CD1c-positive myeloid dendritic cell (primary cell): ENCODE measurements at regions not wholly inside any gene's neighbourhood (a gene's known extent, or its start where the extent isn't known, plus 50 kb on each side); places are given as distances from the start of the nearest gene placed in this dataset.

Experiments used
- DNase-seq: peaks from one replicate; pipeline ENCODE4 v3.0.0-alpha.2; 2016; ENCODE audit errors: extremely low spot score

DNA sequence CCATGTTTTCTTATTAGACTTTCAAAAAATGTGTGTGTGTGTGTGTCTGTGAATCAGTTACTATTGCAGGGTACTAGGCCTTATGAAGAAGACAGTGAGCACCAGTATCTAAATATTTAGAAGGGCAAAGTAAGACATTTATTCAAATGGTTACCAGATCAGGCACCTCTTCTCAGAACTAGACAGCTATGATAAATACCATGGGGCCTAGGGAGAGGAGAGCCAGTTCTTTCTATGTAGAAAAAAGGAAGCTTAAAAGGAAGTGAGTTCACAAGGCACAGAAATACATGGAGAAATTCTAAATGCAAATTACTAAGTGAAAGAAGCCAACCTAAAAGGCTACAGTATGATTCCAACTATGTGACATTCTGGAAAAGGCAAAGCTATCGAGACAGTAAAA is 261.3 kb downstream of the SOX11 start:
- DNase-seq, result no peak

DNA sequence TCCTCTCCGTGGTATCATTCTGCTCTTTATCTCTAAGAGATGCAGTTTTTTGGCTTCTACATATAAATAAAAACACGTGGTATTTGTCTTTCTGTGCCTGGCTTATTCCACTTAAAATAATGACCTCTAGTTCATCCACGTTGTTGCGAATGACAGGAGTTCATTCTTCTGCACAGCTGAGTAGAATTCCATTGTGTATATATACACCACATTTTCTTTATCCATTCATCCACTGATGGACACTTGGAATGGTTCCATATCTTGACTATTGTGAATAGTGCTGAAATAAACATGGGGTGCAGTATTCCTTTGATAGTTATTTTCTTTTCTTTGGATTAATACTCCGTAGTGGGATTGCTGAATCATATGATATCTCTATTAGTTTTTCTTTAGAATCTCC is 262.3 kb downstream of the SOX11 start:
- no peak for DNase-seq

DNA sequence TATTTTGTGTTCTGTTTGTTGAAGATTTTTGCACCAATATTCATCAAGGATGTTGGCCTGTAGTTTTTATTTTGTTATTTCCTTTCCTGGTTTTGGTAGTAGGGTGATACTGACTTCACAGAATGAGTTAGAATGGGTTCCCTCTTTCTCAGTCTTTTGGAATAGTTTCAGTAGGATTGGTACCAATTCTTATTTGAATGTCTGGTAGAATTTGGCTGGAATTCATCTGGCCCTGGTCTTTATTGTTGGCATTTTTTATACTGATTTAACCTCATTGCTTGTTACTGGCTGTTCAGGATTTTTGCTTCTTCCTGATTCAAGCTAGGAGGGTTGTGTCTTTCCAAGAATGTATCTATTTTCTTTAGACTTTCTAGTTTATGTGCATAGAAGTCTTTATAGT is 263.7 kb downstream of the SOX11 start:
- no peak for DNase-seq

DNA sequence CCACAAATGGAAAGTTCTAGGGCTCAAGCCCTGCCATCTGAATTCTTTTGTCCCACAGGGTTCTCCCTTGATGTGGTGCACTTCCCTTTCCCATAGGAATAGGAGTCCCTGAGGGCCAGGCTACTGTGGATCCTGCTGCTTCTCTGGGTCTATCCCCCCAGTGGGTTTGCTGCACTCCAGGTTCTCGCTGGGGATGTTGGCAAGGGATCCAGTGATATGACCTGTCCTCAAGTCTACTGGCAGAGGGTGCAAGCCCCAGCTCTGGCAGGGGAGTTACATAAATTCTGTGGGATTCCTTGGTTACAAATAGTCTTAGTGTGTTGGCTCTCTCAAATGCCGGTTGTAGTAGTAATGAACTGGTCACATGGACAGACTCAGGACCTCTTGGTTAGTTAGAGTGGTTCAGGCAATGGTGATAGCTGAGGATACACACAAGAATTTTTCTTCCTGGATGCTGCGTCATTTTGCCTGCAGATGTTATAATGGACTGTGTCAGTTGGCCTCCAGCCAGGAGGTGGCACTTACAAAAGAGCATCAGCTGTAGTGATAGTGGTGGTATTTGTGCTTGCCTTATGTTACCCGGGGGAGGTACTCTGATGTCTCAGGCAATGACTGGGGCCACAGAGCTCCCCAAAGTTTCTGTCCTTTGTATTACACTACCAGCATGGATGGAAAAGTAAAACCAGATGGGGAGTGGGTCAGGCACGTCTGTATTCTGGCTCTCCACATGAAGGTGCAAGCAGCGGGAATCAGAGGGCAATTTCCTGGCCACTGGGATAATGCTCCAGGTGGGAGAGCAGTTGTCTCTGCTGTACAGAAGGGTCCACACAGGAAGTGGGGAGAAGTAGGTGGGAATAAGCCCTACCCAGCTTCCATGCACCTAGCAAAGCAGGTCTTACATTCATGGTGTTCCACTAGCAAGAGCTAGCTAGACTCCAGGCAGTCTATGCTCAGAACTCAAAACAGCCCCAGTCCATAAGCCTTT is 267.9 kb downstream of the SOX11 start:
- DNase-seq, result no peak

DNA sequence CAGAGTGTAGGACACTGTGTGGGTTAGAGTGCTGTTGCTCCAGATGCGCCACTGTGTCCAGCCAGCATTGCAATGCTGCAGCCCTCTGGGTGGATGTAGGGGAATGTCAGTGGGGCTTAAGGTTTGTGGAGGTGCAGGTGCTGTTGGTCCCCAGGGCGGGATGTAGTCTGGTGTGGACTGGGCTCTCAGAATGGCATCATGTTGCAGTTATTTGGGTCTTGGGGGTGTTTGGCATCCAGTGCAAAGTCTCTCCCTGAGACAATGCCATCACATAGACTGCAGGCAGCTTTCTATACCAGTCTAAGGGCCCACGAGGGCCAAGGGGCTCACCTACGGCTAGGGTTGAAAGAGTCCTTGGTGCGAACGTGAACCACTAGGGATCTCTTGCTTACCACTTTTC is 275.3 kb downstream of the SOX11 start:
- DNase-seq, result no peak

DNA sequence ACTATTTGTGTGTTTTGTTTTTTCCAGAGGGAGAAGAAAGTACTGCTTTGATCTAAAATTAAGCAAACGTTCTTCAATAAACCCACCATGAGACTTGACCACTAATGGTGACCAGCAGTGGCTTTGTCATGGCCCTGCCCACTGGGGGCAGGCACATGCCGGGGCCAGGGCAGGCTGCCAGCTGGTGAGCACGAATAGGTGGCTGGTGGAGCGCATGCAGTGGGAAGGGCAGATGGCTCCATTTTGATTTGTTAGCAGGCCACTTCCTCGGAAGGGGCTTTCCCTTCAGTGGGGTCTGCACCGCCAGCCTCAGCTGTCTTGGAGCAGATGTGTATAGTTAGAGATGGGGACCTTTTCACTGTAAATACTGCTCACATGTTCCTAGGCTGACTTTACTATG is 277.1 kb downstream of the SOX11 start:
- no peak for DNase-seq

DNA sequence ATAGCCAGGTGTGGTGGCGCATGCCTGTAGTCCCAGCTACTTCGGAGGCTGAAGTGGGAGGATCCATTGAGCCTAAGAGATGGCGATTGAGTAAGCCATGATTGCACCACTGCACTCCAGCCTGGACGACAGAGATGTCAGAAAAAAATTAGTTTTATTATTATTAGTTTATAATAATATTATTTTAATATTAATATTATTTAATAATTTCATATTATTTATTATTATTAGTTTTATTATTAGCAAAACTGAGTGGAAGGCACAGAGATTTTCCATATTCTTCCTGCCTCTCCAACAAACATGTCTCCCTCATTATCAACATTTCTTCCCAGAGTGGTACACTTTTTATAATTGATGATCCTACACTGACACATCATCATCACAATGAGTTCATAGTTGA is 278.2 kb downstream of the SOX11 start:
- no peak for DNase-seq

DNA sequence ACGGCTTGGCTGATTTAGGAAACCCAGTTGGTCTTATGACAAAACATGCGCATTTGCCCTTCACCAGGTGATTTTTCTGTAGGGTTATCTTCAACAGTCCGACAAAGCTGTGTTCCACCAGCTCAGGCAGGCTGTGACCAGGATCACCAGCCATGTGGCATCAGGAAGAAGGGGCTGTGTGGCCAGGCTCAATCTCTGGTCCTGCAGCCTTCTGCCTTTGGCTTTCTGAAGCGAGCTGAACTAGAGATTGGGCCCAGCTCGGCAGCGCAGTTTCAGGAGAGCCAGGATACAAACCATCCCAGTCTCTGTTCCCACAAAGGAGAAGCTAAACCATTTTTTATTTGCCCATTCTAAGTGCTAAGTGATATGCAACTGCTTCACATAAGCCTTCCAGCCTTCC is 282.3 kb downstream of the SOX11 start:
- no peak for DNase-seq

DNA sequence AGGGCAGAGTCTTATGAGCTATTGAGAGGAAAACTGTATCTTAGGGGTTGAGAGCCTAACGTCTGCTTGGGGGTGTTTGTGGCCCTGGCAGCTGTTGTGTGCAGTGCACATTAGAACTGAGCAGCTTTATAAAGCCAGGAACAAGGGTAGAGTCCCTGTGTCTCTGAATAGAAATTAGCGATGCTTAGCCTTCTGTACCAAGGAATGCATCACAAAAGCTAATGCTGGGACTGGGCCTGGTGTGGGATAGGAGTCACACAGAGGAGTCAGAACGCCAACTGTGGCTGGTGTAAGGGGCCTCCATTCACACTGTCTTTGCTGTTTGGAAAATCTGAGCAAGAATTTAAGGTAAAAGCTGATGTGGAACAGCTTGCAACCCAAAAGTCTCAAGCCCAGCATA is 283.2 kb downstream of the SOX11 start:
- DNase-seq, result no peak

DNA sequence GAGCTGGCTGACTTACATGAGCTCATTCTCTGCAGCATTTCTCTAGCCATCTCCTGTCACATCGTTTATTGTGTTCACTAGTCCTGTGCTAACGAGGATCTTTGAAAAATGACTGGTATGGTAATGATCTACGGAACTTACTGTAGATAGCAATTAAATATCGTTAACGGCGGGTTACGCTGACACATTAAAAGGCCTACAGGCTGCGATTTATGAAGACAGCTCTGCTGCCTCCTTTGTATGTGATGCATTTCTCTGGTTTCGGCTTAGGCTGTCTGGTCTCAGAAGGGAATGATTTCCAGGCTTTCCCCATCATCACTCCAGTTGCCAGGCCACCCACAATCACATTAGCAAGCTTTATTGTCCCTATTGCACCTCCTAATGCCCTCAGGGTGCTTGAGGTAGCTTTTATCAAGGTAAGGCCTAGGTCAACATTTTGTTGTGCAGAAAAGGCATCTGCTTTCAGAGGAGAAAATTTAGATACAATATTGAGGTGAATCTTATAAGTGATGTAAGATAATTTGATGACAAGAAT is 284.4 kb downstream of the SOX11 start:
- DNase-seq, result no peak

DNA sequence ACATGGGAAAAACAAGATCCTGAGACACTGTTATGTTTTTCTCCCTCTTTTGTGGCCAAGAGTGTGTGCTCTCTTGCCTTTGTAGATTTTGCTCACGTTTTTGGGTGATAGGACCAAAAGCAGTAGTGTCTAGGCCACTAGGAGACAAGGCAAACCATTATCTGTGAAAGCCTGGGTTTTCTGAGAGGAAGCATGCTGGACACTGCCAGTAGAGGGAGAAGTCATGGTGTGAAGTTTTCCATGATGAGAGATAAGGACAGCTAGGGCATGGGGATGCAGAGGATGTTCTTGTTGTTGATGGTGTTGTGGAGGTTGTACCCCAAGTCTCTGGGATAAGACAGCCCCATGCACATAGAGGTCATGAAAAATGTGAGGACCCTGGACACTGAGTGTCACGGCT is 285.3 kb downstream of the SOX11 start:
- DNase-seq, result no peak

DNA sequence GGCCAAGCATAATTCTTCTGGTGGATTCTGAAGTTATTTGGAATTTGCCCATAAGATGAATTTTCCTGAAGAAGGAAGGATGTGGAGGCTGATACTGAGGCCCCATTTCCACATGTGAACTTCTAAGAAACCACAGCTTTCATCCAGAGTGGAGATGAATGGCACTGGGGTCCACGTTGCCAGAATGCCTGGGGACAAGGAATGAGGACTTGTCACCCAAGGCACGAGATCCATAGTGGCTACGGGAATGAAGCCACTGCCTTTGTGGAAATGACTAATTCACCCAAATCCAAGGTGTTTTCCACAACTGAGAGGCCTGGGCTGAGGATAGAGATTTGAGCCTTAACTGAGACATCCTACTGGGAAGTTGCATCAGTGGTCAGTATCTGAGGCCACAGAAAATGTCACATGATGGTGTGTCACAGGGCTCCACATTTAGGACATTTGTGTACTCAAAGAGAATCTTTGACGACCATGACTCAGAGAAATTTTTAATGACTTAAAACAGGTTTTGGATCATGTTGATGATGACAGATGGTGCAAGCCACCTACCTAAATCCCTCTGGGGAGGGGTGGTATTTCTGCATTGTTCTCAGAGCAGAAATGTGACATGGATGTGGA is 286.1 kb downstream of the SOX11 start:
- no peak for DNase-seq

DNA sequence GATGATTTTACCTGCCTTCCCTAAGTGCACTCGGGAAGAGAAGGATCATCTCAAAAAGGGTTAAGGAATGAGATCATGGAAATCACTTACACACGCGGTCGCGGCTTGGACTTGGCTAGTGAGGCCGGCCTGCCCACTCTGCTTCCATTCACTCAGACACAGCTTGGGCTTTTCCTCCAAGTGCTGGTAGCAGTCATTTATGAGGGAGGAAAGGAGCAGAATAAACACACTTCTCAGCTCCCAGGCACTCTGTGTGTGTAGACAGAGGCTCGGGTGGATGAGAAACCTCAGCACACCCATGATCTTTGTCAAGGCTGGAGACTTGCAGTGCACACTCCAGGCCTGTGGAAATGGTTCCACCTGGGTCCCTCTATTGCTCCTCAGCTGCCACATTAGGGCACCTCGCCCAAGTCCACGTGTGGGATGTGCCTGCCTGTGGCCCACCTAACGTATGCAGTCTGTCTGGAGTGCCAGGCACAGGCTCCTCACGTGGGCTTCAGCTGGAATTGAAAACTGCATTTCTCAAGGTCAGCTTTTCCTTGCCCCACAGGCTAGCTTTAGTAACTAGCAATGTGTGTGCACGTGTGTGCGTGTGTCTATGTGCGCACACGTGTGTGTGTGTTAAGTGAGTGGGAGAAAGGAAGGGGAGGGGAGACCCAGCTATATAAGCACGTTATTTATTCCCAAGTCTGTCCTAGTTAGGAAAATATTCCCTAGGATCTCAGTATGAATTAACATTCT is 288.4 kb downstream of the SOX11 start:
- DNase-seq, result no peak

DNA sequence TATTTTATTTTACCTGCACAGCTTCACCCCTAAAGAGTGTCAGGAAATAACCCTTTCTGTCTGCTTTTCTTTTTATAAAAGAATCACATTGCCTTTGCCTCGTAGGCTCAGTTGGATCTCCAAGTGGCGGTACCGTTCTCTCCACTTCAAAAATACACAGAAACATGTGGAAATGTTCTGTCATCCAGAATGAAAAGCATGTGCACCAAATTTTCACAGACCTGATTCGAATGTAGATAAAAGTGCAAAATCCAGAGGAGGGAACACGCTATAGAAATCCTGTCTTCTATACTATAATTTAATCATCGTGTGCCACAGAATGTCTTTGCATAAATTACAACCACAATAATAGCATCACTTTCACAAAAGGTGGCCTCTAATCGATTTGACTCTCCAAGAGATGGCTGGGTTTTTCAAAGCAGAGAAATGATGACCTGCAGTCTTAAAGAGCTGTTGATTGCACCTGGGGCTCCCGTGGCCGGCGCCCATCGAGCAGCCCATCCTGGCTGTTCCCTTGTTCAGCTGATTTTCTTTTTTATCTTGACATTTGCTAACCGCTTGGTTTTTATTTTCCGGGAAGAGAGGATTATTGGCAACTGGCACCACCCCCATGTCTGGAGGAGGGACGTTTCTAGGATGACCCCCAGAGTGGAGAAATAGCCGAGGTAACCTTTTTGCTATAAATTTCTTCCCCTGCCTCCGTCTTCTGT is 290.2 kb downstream of the SOX11 start:
- DNase-seq, result no peak

DNA sequence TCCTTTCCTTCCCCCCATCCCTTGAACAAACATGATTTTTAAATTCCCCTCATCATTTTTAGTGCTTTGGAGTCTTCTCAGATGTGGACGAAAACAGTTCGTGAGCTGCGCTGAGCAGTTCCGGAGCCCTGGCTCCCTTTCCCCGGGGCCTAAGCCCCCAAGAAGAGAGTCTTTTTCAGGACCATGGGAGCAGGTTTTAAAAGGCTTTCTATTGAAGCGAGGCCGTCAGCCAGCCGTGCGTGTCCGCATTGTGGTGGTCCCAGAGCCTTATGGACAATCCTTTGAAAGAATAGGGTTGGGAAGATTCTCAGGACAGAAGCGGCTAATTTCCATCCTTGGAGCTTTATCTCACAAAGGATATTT is 290.7 kb downstream of the SOX11 start:
- no peak for DNase-seq

DNA sequence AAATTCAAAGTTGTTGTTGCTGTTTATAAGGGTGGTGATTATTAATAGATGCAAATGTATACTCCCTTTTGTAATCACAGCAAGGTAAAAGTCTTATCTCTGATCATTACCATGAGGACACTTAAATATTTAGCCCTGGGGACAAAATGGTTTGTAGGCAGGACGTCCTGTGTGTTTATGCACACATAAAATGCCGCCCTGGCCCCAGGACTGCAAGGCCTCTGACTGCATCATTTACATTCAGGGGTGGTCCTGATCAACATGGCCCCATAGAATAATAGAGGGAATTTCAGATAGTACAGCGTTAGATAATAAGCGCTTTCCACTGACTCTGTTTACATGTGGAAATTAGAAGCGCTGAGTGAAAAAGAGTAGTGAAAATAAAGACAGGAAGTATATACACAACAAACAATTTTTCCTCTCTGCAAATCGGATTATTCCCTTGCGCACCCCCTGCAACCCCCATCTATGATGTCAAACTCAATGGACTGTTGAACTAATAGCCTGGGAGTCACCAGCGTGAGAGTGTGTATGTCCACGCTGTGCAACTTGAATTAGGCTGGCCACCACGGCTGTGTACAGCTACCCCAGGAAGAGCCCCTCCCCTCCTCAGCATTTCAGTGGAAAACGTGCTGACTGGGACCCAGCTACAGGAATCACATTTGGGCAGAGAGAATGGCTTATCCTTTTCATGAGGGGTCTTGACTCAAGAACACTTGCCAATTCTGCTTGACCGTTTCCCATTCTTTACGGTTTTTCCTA is 291.5 kb downstream of the SOX11 start:
- DNase-seq, result no peak

DNA sequence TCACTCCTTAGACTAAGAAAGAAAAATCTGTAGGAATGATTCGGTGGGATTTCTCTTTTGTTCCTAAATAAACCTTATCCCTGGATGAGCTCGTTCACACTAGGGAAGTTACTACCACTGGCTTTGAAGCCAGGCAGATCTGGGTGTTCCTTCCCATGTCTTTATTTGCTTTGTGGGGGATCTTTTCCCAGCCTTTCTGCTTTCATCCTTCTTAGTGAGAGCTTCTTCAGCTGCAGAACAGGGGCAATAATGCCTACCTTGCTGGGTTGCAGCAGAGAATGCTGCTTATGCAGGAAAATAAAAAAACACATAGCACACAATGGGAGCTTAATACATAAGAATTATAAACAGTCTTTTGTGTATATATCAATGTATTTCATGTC is 292.1 kb downstream of the SOX11 start:
- no peak for DNase-seq

DNA sequence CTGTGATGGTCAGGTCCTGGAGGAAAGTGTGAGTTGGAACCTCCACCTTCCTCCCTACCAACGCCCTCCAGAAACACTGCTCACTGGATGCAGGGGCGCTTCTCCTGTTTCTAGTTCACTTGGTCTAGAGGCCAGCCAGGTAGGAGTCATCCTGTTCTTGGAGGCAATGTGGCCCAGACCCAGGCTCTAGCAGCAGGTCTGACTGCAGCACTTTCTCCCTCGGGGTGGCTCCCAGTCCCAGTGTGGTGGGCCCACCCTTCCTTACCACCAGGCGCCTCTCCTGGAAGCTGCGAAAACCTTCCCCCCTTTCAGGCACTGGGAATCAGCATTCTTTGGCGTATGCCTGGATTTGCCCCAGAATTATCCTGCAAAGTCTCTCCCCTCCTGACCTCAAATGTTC is 292.8 kb downstream of the SOX11 start:
- DNase-seq, result no peak

DNA sequence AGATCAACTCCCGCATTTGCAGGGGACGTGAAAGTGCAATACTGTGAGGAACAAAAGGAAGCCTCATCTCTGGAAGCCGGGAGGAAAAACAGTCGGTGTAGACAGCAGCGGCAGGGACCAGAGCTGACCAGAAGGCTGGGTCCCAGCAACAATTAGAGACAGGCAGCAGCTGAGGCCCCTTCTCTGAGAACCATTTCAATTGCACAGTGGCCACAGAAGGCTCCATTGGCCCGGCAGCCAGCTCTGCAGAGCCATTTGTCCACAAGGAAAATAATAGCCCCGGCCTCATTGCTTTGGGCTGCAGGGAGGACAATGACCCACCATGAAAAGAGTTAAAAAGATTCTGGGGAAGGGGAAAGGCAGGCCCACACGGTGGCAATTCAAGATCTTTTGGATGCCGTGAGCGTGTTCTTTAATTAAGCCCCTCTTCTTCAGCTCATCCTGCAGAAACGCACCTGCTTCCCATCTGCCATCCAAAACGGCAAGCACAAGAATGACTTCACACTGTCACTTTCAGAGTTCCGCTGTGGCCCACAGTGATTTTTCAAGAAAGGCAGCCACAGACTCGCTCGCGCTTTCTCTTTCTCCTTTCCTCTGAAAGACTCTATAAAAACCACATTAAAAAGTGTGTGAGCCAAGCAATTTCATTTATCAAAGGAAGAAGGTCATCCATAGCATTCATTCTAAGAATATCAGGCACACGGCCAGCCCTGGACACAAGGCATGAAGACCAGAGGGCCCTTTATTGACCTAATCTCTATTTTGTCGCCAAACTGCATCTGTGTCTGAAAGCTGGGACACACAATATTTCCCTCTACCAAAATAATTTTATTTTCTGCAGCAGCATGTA is 293.6 kb downstream of the SOX11 start:
- DNase-seq, result no peak
